ENCODE measurements at regions not wholly inside any gene's neighbourhood (a gene's known extent, or its start where the extent isn't known, plus 50 kb on each side); places are given as distances from the start of the nearest gene placed in this dataset.

DNA sequence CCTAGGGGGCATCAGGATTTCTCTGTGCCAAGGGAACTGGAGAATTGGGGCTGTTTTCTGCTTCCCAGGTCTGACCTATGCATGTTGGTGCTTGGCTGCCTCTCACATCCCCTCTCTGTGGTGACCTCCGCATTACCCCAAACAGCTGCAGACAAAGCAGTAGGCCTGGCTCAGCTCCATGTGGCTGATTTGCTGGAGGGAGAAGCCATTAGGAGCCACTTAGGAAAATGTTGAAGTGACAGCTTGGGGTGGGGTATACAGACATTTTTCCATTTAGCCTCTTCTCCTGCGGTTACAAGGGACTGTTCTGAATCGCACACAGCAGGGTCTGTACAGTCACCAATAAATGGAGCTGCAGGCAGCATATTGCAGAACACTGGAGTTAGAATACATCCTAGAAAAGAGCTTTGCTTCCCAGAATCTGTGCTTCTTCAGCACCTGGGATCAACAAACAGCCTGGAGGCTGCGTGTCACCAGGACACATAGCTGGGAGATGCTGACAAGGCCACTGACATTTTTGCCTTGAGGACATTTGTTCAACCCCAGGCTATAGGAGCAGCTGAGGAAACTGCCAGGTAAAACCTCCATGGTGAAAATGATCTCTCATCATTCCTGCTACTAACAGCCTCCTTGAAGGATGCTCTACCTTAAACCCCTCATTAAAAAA, 335.3 kb downstream of the DIRAS2 start:
- Mint-ChIP-seq H3K36me3 (ENCODE audit: insufficient read depth, unreplicated experiment) (peaks cover 3% of the 10 kb centered on the region), H3K4me1 (ENCODE audit: insufficient read depth, unreplicated experiment) (no peaks in the 10 kb centered on the region), H3K9me3 (ENCODE audit: unreplicated experiment) (no peaks in the 10 kb centered on the region), H3K4me3 (ENCODE audit: unreplicated experiment) (no peak overlapping the region), H3K27ac (ENCODE audit: low read depth, unreplicated experiment) (no peak overlapping the region), H3K27me3 (ENCODE audit: insufficient read depth, unreplicated experiment) (peaks cover 86% of the 10 kb centered on the region)
- ChIA-PET CTCF (interaction anchor here (0.6 kb wide), 1 partner anchor 1063 kb away, joined by 3 read pairs; no protein-coding TSS in a partner anchor), POLR2A (interaction anchor here (1.0 kb wide), 1 partner anchor 10 kb away, joined by 3 read pairs; no protein-coding TSS in a partner anchor)
- TF ChIP-seq, protein P1, sequence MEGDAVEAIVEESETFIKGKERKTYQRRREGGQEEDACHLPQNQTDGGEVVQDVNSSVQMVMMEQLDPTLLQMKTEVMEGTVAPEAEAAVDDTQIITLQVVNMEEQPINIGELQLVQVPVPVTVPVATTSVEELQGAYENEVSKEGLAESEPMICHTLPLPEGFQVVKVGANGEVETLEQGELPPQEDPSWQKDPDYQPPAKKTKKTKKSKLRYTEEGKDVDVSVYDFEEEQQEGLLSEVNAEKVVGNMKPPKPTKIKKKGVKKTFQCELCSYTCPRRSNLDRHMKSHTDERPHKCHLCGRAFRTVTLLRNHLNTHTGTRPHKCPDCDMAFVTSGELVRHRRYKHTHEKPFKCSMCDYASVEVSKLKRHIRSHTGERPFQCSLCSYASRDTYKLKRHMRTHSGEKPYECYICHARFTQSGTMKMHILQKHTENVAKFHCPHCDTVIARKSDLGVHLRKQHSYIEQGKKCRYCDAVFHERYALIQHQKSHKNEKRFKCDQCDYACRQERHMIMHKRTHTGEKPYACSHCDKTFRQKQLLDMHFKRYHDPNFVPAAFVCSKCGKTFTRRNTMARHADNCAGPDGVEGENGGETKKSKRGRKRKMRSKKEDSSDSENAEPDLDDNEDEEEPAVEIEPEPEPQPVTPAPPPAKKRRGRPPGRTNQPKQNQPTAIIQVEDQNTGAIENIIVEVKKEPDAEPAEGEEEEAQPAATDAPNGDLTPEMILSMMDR (IDR thresholded peaks at IDR 0.05; ENCODE audit: unreplicated experiment): no peak
- DNase-seq (ENCODE audit: unreplicated experiment): no peak
- intact Hi-C loops (cut with micrococcal nuclease): no loop called here
- BruUV-seq (replicated peaks): no TSS peak

DNA sequence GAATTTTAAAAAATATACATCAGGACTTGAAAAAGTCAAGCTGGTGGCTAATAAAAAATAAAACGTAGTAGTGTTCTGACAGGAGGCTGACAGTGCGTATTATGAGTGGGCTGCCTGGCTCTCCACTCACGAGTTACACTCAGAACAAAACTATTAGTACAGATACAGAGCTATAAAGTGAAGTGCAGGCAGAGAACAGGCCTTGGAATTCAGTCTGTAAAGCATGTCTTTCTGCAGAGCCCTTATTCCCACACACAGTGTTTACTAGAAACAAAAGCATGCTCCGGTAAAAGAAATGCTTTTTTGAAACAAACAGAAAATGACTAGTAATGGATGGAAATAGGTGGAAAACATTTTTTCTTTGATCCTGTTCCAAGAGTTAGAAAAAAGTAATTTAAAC, 334.7 kb downstream of the DIRAS2 start:
- ChIA-PET CTCF (no interaction called here), POLR2A (interaction anchor here (0.6 to 1.0 kb wide), 2 partner anchors 9 to 67 kb away, joined by 3 read pairs; no protein-coding TSS in a partner anchor)
- Mint-ChIP-seq H3K4me1 (ENCODE audit: insufficient read depth, unreplicated experiment) (no peaks in the 10 kb centered on the region), H3K27me3 (ENCODE audit: insufficient read depth, unreplicated experiment) (peaks cover 86% of the 10 kb centered on the region), H3K36me3 (ENCODE audit: insufficient read depth, unreplicated experiment) (no peaks in the 10 kb centered on the region), H3K27ac (ENCODE audit: low read depth, unreplicated experiment) (no peak overlapping the region), H3K4me3 (ENCODE audit: unreplicated experiment) (no peak overlapping the region), H3K9me3 (ENCODE audit: unreplicated experiment) (no peaks in the 10 kb centered on the region)
- BruUV-seq (replicated peaks): no TSS peak
- TF ChIP-seq, protein P1 (IDR thresholded peaks at IDR 0.05; ENCODE audit: unreplicated experiment): no peak
- intact Hi-C loops (cut with micrococcal nuclease): no loop called here
- no peak for DNase-seq (ENCODE audit: unreplicated experiment)

DNA sequence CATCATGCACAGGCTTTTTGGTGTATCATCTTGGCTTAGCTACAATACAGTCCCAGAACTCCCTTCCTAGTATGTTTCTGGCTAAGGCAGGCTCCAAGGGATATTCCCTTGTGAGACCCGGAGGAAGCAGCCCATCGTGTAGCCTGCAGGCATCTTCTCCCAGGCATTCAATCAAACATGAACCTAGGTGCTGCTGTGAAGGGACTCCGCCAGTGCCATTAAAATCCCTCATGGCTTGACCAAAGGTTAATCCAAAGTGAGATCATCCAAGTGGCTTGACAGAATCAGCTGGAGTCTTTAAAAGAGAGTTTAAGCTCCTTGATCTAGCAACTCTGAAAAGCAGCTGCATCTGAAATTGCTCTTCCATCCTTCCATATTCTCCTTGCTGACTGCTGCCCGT, 333.9 kb downstream of the DIRAS2 start:
- H3K4me1 Mint-ChIP-seq (ENCODE audit: insufficient read depth, unreplicated experiment): no peaks in the 10 kb centered on the region
- no peaks in the 10 kb centered on the region for H3K36me3 Mint-ChIP-seq (ENCODE audit: insufficient read depth, unreplicated experiment)
- POLR2A ChIA-PET: no interaction called here
- intact Hi-C loops (cut with micrococcal nuclease): no loop called here
- no peaks in the 10 kb centered on the region for H3K9me3 Mint-ChIP-seq (ENCODE audit: unreplicated experiment)
- peaks cover 86% of the 10 kb centered on the region for H3K27me3 Mint-ChIP-seq (ENCODE audit: insufficient read depth, unreplicated experiment)
- H3K4me3 Mint-ChIP-seq (ENCODE audit: unreplicated experiment): no peak overlapping the region
- TF ChIP-seq, protein P1 (IDR thresholded peaks at IDR 0.05; ENCODE audit: unreplicated experiment): no peak
- no peak for DNase-seq (ENCODE audit: unreplicated experiment)
- BruUV-seq (replicated peaks): no TSS peak
- CTCF ChIA-PET: interaction anchor here (1.0 to 1.3 kb wide), 2 partner anchors 9 to 18 kb away, joined by 3 to 5 read pairs; no protein-coding TSS in a partner anchor
- H3K27ac Mint-ChIP-seq (ENCODE audit: low read depth, unreplicated experiment): no peak overlapping the region

DNA sequence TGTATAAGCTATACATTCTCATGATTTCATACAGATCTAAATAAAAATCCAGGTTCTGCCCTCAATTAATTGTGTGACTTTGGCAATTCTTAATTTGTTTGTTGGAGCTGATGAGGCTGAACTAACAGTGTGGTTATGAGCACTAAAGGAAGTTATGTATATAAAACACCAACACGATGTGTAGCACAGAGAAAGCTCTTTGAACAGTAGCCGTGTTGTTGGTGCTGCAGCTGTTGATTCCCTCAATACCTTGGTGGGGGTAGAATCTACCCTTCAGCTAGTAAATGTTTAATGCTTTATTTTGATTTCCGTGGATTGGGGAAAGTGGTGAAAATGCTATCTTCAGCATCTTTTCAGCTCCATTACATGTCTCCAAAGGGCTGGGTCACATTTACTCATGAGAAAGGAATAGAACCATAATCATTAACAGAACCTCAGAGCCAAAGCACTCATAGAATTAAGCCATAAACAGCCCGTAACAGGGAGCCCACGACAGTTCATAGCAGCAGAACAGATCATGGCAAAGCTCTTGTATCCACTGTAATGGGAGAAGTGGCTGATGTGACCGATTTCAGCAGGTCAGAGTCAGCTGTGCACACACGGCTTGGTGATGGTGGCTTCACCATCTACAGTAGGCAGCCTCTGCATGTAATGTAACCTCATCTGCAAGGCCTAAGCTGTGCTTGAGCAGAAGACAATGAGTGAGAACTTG, 332.7 kb downstream of the DIRAS2 start:
- Mint-ChIP-seq H3K4me1 (ENCODE audit: insufficient read depth, unreplicated experiment) (no peaks in the 10 kb centered on the region), H3K27ac (ENCODE audit: low read depth, unreplicated experiment) (no peak overlapping the region), H3K4me3 (ENCODE audit: unreplicated experiment) (no peak overlapping the region)

More for the DNA sequence above, 332.7 kb downstream of the DIRAS2 start:
- intact Hi-C loops (cut with micrococcal nuclease): no loop called here
- POLR2A ChIA-PET: no interaction called here
- BruUV-seq (replicated peaks): no TSS peak
- no peaks in the 10 kb centered on the region for H3K9me3 Mint-ChIP-seq (ENCODE audit: unreplicated experiment)
- H3K27me3 Mint-ChIP-seq (ENCODE audit: insufficient read depth, unreplicated experiment): peaks cover 80% of the 10 kb centered on the region
- no peak for DNase-seq (ENCODE audit: unreplicated experiment)
- H3K36me3 Mint-ChIP-seq (ENCODE audit: insufficient read depth, unreplicated experiment): no peaks in the 10 kb centered on the region
- TF ChIP-seq, protein P1 (IDR thresholded peaks at IDR 0.05; ENCODE audit: unreplicated experiment): no peak
- CTCF ChIA-PET: interaction anchor here (1.0 to 1.3 kb wide), 4 partner anchors 7 to 39 kb away, joined by 3 to 5 read pairs (median 4); no protein-coding TSS in a partner anchor

Data from MCF 10A (cell line).